Esophagus muscularis mucosa (tissue), 3 donors: ENCODE measurements at regions not wholly inside any gene's neighbourhood (a gene's known extent, or its start where the extent isn't known, plus 50 kb on each side); places are given as distances from the start of the nearest gene placed in this dataset.

Source experiments
- EP300 ChIP-seq: sonication (generic); formaldehyde crosslinking; IDR thresholded peaks from one replicate; pipeline ENCODE4 v1.6.1; 2017; ENCODE audit warnings: antibody characterized with exemption
- POLR2A ChIP-seq: fragments of 450-650 bp; IDR thresholded peaks from one replicate; pipeline ENCODE4 v1.6.1; 2017; ENCODE audit warnings: antibody characterized with exemption, moderate library complexity, mild to moderate bottlenecking, low read depth
- POLR2AphosphoS5 ChIP-seq, 2 donors: sonication (generic); formaldehyde crosslinking; IDR thresholded peaks; one replicate each; pipeline ENCODE4 v1.6.1; 2017; ENCODE audit warnings: antibody characterized with exemption in 2 of 2

GRCh38 chr4:123741906-123742305, 345.3 kb downstream of the SPRY1 start:
- TF ChIP-seq EP300 = no peak
- no peak for TF ChIP-seq POLR2A
- TF ChIP-seq POLR2AphosphoS5 (IDR thresholded peaks at IDR 0.05) = no peak
